Stimulated activated CD8-positive, alpha-beta memory T cell treated with anti-CD3 and anti-CD28 coated beads, Interleukin-12 subunit alpha, Interleukin-12 subunit beta, amount 100 ng/mL, for 24 hours (primary cell): ENCODE measurements at regions not wholly inside any gene's neighbourhood (a gene's known extent, or its start where the extent isn't known, plus 50 kb on each side); places are given as distances from the start of the nearest gene placed in this dataset.
"Not testable (repeated sequence)": the region's sequence is repeated elsewhere in the genome, so short reads cannot be mapped to it uniquely, and the experiment has no call there.

Source experiments
- DNase-seq: peaks from one replicate; pipeline ENCODE4 v3.0.0-alpha.2; 2020; ENCODE audit errors: extremely low read depth

DNA sequence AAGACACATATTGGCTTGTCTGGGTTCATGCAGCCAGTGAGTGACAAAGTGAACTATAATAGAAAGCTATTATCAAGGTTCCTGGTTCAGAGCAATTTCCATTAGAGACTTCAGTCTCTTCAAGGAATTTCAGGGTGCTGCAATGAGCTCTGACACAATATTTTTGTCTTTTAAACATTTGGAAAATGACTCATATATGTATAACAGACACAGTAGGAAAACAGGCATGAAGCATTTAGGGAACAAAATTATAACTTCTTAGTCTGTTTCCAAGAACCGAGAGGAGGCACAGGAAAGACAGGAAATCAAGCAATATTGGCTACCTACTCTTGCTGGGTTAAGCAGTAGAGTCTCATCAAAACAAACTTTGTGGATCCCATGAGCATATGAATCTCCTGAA lies 170.4 kb downstream of the PTPRC start:
- DNase-seq = no peak

DNA sequence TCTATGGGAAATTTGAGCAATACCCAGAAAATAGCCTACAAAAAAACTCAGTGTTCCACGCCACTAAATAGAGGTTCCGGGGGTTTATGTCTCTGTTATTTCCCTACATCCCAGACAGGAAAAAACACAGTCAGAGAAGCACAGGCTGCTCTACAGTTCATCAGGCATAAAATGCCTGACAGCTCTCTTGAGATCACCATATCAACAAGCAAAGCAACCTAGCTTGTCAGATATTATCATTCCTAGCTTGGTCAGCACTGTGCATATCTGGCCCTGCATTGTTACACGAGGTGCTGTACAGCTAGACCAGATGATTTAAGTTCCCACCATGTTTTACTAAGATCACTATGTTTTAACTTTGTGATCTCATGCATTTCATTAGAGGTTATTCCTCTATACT lies 172.6 kb downstream of the PTPRC start:
- DNase-seq = no peak

DNA sequence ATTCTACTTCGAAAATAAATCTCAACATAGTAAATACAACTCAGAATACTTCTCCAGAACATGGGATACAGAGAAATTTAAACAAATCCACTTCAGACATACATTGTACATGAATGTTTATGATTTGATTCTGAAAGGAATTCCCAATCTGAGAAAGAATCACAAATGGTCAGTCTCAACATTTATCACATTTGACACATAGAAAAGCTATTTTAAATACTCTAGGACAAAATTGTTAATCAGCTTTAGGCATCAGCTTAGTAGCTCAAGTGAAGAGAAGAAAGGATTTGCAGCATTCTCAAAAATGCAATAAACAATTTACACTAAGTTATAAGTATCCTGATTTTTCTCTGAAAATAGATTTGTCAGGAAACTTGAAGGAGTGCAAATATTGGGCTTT lies 184.8 kb downstream of the PTPRC start:
- DNase-seq = no peak

DNA sequence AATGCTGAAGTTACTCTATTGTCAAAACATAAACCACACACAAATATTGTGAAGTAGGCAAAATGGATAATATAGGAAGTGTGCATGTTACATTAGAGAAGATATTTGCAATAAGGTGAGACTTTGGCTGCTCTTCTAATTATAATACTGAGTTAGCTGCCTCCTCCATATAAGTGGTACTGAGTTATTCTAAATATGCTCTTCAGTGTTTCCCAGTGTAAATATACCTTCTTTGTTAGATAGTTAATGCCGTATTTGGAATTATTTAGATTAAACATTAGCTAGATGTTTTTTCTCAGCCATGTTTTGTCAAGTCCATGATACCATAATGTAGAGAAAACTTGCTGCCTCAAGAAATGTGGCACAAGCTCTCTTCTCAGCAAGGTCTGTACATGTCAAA lies 186.4 kb downstream of the PTPRC start:
- no peak for DNase-seq

DNA sequence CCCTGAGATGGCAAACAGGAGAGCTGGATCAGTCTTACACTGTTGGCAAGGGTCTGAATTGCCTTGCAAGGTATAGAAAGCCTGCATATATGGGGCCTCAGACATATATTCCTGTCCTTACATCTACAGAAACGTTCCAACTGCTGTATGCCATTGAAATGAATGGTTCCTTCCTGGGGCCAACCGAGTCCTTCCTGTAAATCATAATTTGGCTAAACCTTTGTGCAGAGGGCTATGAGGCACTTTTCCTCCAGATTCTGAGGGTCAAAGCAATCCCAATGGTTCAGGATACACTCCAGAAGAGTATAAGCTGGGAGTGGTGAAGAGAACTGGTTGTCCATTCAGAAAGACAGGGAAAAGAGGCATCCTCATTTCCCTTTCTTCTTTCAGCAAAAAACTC lies 190.5 kb downstream of the PTPRC start:
- DNase-seq = no peak

DNA sequence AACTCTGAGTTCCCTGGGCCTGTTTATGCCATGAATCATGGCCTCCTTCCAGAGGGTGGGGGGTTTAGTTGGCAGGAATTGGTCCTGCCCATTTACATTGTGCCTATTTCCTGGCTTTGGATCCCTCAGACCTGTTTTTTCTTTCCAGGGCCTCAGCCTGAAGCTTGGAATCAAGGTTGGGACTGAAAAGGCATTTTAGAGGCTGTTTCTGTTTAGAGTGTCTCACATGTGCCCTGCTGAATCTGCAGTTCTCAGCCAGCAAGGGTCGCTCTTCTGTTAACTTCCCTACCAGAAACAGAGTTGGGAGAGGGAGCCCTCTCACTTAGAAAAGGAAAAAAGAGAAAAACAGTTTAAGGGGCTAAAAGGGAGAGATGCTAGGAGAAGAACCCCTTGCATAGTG lies 191.1 kb downstream of the PTPRC start:
- DNase-seq = no peak

DNA sequence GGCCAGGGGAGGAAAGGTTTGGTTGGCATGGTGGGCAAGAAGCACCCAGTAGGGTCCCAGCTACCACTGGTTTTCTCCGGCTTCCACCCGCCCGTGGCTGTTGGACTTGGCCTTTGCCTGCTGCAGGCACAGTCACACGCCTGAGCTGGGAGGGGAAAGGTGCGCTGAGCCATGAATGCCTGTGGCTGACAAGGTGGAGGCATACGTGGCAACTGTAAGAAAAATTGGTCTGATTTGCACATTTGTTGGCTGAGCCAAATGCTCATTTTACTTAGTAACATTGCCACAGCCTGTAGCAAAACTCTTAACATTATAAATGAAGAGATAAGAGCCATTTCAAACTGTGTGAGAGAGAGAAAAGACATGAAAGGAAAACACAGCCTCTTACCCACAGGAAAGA lies 191.6 kb downstream of the PTPRC start:
- no peak for DNase-seq

DNA sequence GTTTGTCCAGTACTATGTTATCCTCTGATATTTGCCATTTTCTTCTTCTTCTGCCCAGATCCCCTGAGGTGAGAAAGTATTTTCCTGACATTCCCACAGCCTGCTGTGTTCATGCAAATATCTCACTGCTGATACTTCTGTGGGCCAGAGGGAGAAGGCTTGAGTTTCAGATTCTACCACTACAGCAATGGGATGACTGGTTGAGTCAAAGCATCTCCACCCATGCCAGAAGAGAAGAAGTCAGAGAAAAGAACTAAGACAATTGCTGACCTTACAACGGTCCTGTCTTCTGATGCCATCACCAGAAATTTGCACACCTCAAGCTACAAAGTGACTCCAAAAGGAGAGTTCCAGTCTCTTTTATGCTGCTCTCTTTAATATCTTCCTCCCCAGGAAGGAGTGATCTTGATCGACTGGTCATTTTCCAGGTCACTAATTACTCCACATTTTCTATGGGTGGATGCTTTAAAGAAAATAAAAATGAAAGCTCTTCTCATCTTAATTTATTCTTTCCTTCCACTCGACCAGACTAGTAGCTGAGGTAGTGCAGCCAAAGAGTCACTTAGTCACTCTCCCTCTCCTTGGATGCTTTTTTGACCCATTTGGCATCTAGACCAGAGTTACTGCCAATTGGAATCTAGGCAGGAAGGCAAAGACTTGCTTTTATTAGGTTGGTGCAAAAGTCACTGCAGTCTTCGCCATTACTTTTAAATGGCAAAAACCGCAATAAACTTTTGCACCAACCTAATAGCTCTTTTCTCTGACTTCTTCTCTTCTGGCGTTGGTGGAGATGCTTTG lies 195.1 kb downstream of the PTPRC start:
- DNase-seq = no peak

DNA sequence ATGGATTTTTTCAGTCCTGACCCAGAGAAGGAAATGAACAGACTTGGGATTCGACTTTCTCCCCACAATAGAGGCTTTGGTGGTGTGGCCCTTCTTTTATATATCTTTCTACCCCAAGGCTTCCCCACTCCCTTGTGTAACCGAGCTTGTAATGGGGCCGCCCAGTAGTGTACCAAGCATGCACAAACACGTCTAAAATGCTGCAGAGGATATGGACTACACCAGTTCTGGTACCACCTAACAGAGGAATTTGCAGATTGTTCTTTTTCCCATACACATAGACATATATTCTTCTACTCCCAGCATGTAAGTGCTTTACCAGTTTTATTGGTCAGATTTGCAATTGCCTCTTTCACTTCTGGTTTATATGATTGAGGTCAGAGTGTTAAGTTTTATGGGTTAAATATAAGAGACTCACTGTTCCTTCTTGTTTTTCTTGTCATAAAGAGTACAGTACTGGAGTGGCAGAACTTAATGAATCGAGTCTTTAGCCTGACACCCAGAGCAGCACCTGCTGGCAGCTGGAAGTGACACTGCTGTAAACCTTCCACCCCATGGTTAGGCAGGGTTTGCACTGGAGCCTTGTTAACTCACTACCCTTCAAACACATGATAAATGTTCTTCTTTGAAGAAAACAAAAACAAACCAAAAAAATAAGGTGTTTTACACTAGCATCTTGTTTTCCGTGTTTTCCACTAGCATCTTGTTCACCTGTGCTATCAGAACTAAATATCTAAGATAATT lies 198.6 kb downstream of the PTPRC start:
- DNase-seq = no peak

DNA sequence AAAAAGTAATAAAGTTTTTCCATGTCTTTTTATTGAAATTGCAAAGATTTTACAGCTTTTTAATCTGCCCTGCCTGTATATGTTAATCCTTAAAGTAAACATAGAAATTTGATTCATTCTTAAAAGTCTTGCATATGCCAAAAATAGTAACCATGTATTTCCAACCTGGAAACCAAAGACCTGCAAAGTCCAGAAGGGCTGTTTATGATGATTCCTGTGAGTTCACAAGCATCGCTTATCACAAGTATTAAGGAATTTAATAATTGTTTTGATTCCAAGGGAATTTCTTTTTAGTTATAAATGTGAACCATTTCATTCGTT lies 199.1 kb downstream of the PTPRC start:
- DNase-seq = no peak

DNA sequence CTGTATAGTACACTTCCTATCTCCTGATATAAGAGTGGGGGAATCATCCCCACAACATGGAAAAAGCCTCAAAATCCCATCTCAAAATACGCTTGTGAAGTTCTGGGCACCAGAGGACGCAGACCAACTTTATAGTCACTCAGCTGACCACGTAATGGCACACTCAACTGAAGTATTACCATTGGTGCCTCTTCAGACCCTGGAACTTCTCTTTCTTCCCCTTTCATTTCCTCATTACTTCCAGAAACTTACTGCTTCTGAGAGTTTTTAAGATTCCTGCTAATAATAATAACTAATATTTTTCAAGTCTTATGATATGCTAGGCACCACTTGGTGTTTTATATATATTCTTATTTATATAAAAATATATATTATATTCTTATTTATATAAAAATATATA lies 202.6 kb downstream of the PTPRC start:
- DNase-seq = no peak

DNA sequence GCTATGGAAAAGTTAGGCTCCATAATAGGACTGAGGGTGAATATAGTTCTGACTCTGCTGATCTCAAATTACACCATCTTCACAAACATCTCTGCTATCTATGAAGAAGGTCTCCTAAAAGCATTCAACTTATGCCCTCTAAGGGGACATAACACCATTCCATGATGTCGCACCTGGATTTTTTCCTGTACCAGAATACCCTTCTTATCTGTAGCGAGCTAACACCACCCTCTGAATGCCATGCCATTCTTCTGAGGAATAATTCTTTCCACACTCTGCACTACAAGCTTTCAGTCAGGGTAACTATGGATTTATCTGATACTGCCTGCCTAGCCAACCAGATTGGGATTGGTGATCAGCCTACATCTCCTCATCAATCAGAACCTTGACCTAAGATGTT lies 203.8 kb downstream of the PTPRC start:
- no peak for DNase-seq

DNA sequence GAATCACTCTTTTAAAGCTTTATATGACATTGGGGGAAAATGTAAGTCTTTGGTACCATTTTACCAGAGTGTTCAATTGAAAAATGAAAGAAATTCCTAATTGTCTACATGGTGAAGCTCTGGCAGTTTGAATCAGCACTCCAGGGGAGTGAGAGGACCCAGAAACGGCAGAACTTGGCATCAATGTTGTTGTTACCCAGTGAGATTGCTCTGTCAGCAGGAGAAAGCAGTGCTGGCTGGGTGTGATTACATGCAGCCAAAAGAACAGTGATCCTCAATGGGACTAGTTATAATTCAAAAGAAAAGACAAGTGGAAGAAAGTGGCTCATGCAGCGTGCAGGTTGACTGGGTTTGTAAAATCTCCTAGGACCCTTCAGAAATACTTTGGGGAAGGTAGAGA lies 206.4 kb downstream of the PTPRC start:
- DNase-seq = no peak

DNA sequence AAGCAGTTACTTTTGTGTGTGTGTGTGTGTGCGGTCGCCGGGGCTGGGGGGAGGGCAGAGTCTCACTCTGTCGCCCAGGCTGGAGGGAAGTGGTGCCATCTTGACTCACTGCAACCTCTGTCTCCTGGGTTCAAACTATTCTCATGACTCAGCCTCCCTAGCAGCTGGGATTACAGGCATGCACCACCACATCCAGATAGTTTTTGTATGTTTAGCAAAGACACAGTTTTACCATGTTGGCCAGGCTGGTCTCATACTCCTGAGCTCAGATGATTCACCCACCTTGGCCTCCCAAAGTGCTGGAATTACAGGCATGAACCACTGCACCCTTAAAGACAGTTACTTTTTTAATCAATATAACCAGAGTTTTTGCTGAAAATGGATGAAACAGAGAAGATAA lies 207.0 kb downstream of the PTPRC start:
- DNase-seq = no peak

DNA sequence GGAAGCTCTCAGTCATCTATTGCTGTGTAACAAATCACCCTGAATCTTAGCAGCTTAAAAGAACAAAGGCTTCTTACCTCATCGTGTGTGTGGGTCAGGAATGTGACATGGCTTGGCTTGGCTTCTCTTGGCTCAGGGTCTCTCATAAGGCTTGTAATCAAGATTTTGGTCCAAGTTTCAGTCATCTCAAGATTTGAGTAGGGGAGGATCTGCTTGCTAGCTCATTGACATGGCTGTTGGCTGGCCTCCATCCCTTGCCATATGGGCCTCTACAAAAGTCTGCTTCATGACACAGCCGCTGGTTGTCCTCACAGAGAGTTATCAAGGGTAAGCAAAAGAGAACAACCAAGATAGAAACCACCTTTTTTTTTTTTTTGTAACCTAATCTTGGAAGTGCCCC lies 207.7 kb downstream of the PTPRC start:
- DNase-seq = no peak

DNA sequence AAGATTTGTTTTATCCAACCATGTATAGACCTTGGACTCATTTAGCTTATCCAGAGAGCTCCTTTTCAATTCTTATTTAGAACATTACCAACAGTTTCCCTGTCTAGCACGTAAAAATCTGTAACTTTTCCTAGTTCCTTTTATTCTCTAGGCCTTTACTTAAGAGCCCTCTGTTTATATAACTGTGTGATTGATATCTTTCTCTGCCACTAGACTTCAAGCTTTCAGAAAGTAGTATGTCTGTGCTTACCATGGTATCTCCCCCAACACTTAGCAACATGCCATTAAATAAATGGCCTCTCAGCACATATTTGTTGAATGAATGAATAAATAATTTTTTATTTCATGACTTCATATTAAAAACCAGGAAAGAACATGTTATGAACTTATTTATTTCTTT lies 209.4 kb downstream of the PTPRC start:
- no peak for DNase-seq

DNA sequence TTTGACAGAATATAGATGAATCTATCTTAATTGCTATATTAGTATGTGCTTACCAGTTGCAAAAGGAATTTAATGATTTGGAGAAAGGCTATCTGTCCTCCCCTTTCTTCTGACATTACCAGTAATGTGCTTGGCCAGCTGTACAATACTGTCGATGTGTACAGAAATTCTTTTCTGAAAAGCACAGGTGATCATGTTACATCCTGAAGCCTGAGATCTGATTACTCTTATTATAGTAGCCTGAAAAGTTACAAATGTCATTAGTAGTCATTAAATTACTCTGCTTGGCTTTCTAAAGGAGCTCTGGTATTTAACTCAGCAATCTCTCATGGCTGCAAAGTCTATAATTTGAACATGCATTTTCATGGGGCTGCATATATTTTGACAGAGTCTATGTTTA lies 209.8 kb downstream of the PTPRC start:
- DNase-seq = no peak

DNA sequence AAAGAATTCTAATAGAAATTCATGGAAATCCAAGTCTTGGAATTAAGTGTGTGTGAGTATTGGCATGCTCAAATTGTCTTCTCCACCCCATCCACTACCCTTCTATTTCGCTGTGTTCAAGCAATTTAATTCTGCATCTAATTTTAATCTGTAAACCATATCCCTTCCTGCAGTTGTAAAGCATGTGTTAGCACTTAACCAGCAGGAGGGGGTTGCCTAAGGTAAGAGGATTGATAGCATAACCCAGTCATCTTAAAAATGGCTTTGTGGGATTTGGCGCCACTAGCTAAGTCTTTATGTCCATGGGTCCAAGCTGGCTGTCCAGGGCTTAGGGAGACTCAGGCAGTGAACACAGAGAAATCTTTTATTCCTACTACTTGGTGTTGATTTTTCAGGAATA lies 210.3 kb downstream of the PTPRC start:
- DNase-seq = no peak

DNA sequence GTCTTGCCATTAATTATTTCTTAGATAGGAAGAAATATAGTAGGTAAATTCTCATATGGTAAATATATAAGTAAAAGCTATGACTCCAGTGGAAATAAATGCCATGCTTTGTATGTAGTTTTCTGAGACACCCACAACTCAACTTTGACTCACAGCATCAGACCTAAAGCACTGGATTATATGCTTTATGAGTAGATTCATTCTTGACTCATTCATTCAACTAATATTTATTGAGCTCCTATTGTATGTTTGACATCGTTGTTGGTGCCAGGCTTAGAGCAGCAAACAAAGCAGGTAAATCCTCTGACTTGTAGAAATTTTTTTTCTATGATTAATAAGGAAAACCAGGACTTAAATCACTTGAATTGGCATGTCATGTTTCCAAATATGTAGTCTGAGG lies 211.4 kb downstream of the PTPRC start:
- DNase-seq = no peak

DNA sequence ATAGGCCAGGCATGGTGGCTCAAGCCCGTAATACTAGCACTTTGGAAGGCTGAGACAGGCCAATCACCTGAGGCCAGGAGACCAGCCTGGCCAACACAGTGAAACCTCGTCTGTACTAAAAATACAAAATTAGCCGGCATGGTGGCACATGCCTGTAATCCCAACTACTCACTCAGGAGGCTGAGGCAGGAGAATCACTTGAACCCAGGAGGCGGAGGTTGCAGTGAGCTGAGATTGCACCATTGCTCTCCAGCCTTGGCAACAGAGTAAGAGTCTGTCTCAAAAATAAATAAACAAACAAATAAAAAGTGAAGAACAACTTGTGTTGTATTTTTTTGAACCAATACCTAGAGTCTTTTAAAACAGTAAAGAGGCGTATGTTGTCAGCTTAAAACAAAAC lies 212.1 kb downstream of the PTPRC start:
- not testable (repeated sequence) for DNase-seq

DNA sequence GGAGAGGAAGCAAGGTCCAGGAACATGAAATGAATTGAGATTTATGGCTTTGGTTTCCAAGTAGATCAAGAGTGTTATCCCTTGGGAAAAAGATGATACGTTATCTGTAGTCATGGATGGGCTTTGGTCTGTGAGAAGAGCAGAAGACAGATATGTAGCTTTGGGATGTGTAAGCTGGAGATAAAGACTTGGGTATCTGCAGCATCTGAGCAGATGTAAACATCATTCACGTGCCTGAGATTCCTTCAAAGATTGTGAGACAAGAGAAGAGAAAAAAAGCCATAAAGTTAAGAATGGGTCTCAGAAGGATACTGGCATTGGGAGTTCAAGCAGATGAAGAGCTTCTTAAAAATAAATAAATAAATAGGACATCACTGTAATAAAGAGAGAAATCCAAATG lies 217.8 kb downstream of the PTPRC start:
- DNase-seq = no peak

DNA sequence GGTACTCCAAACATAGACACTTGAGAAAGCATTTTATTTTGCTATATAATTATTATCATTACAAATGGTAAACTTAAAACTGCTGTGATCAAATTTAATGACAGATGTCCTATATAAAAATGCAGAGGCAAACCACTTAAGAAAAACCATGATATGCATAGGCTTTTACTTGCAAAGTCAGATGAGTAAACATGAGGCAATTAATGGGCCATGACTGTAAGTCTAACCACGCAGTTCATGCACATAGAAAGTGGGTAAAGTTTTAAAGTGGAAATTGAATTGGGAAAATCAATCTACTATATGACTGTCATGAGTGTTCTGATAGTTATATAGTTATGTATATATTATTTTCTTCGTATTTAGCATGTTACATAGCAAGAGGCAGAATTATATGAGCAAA lies 219.2 kb downstream of the PTPRC start:
- DNase-seq = no peak

DNA sequence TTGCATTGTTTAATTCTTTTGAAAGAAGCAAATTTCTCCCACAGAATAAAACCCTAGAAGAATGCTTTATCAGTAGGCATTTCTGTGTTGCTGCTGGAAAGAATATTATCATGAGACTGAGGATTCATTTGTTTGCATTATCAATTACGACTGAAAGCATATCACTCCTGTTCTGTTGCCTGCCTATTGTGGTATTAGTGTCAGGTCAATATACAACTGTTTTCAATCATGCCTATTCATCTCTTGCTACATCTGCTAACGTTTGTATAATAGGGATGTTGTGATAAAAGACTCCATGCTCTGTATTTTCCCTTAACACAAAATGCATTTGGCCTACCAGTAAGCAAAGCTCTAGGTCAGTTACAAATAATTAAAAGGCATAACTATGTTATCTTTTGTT lies 221.5 kb downstream of the PTPRC start:
- no peak for DNase-seq

DNA sequence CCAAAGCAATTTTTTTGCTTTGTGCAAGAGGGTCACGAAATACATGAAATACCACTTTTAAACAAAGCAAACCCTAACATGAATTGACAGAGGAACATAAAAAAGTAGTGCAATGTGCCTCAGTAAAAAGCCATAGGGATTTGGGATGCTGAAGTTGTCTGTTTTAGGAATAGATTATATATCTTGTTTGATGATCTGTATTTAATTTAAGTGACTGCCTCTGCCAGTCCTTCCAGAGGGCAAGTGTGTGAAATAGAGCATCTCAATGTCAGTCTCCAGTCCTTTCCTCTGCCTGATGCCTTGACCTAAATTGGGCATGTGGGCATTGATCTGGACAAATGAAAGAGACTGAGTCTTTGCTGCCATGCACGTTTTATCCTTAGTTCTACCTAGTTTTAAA lies 222.8 kb downstream of the PTPRC start:
- no peak for DNase-seq
